Thymus (tissue), 11 donors: ENCODE measurements at regions not wholly inside any gene's neighbourhood (a gene's known extent, or its start where the extent isn't known, plus 50 kb on each side); places are given as distances from the start of the nearest gene placed in this dataset.

Experiments used
- DNase-seq, 9 donors: peaks; one replicate each; pipeline ENCODE4 v3.0.0-alpha.2; 2013; ENCODE audit warnings: low spot score in 9 of 9, low read depth in 6 of 9, missing footprints in 1 of 9
- H3K27ac ChIP-seq, 2 donors: one replicate each; pipeline ENCODE4 v1.5.1; 2013; ENCODE audit warnings: control low read depth in 1 of 2, low read depth in 1 of 2, low read length in 1 of 2, mild to moderate bottlenecking in 1 of 2, moderate library complexity in 1 of 2
- H3K27me3 ChIP-seq, 2 donors: one replicate each; pipeline ENCODE4 v1.5.1; 2013; ENCODE audit warnings: low read length in 1 of 2; ENCODE audit not compliant: control insufficient read depth in 2 of 2, insufficient read depth in 1 of 2
- H3K36me3 ChIP-seq, 2 donors: one replicate each; pipeline ENCODE4 v1.5.1; 2013; ENCODE audit warnings: low read length in 1 of 2, mild to moderate bottlenecking in 1 of 2, moderate library complexity in 1 of 2; ENCODE audit not compliant: control insufficient read depth in 2 of 2, insufficient read depth in 2 of 2
- H3K4me1 ChIP-seq, 2 donors: one replicate each; pipeline ENCODE4 v1.5.1; 2013; ENCODE audit warnings: low read length in 2 of 2; ENCODE audit not compliant: control insufficient read depth in 2 of 2, insufficient read depth in 2 of 2
- H3K4me3 ChIP-seq, 2 donors: one replicate each; pipeline ENCODE4 v1.5.1; 2013; ENCODE audit warnings: low read length in 2 of 2, control low read depth in 1 of 2, mild to moderate bottlenecking in 1 of 2
- H3K9me3 ChIP-seq, 2 donors: one replicate each; pipeline ENCODE4 v1.5.1; 2013; ENCODE audit warnings: low read length in 1 of 2, mild to moderate bottlenecking in 1 of 2; ENCODE audit not compliant: control insufficient read depth in 2 of 2, insufficient read depth in 1 of 2
- WGBS: extraction: QIAGEN DNeasy Blood & Tissue Kit; methylation state at CpG from one replicate; pipeline ENCODE4 v1.1.7; 2013; 5-methylcytosine and 5-hydroxymethylcytosine counted together
- donor health status: healthy.

GRCh38 chr12:83185241-83185640, 498.5 kb downstream of the TMTC2 start:
- Histone ChIP-seq H3K36me3 (no peaks in the 10 kb centered on the region), H3K27ac (no peak overlapping the region), H3K9me3 (no peaks in the 10 kb centered on the region), H3K4me1 (no peaks in the 10 kb centered on the region), H3K4me3 (no peak overlapping the region), H3K27me3 (no peaks in the 10 kb centered on the region)
- WGBS: 76% methylated on average over 1 of the region's 1 CpG
- DNase-seq: no peak
